ENCODE measurements at regions not wholly inside any gene's neighbourhood (a gene's known extent, or its start where the extent isn't known, plus 50 kb on each side); places are given as distances from the start of the nearest gene placed in this dataset.

DNA sequence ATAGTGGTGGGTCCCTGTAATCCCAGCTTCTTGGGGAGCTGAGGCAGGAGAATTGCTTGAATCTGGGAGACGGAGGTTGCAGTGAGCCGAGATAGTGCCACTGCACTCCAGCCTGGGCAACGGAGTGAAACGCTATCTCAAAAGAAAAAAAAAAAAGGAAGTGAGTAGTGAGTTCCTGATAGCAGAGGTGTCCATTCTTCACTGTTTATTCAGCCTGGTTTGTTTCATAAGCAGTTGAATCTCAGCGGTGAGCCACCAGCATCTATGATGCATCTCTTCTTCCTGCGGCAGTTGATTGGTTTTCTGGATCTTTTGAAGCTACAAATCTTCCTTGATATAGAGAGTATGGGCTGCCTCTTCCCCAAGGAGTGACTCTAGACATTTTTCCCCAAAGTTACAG lies 316.1 kb upstream of the MTPN start:
- ChIA-PET CTCF (interaction anchor here (0.7 to 1.2 kb wide), 2 partner anchors 31 to 274 kb away, joined by 3 read pairs; no protein-coding TSS in a partner anchor), POLR2A (no interaction called here)
- DNase-seq (ENCODE audit: low read depth in 1 of 2, low spot score in 1 of 2): no peak
- TF ChIP-seq EHMT2 (IDR thresholded peaks at IDR 0.05; ENCODE audit: low read depth): no peak
- no peak for TF ChIP-seq HOXA7 (CRISPR knock-in tag; IDR thresholded peaks at IDR 0.05)
- TF ChIP-seq, protein P1, sequence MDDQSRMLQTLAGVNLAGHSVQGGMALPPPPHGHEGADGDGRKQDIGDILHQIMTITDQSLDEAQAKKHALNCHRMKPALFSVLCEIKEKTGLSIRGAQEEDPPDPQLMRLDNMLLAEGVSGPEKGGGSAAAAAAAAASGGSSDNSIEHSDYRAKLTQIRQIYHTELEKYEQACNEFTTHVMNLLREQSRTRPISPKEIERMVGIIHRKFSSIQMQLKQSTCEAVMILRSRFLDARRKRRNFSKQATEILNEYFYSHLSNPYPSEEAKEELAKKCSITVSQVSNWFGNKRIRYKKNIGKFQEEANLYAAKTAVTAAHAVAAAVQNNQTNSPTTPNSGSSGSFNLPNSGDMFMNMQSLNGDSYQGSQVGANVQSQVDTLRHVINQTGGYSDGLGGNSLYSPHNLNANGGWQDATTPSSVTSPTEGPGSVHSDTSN (IDR thresholded peaks at IDR 0.05): no peak
- TF ChIP-seq EHF (CRISPR knock-in tag; IDR thresholded peaks at IDR 0.05): no peak
- TF ChIP-seq KDM1A (IDR thresholded peaks at IDR 0.05; ENCODE audit: low read depth): no peak
- TF ChIP-seq NR3C1 (IDR thresholded peaks at IDR 0.05): no peak
- TF ChIP-seq FOSL2 (IDR thresholded peaks at IDR 0.05): no peak
- no peak for TF ChIP-seq FOSL2 (CRISPR knock-in tag; IDR thresholded peaks at IDR 0.05)
- TF ChIP-seq, protein P2, sequence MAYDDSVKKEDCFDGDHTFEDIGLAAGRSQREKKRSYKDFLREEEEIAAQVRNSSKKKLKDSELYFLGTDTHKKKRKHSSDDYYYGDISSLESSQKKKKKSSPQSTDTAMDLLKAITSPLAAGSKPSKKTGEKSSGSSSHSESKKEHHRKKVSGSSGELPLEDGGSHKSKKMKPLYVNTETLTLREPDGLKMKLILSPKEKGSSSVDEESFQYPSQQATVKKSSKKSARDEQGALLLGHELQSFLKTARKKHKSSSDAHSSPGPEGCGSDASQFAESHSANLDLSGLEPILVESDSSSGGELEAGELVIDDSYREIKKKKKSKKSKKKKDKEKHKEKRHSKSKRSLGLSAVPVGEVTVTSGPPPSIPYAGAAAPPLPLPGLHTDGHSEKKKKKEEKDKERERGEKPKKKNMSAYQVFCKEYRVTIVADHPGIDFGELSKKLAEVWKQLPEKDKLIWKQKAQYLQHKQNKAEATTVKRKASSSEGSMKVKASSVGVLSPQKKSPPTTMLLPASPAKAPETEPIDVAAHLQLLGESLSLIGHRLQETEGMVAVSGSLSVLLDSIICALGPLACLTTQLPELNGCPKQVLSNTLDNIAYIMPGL (CRISPR knock-in tag; IDR thresholded peaks at IDR 0.05; ENCODE audit: borderline replicate concordance): no peak
- TF ChIP-seq, protein P3, sequence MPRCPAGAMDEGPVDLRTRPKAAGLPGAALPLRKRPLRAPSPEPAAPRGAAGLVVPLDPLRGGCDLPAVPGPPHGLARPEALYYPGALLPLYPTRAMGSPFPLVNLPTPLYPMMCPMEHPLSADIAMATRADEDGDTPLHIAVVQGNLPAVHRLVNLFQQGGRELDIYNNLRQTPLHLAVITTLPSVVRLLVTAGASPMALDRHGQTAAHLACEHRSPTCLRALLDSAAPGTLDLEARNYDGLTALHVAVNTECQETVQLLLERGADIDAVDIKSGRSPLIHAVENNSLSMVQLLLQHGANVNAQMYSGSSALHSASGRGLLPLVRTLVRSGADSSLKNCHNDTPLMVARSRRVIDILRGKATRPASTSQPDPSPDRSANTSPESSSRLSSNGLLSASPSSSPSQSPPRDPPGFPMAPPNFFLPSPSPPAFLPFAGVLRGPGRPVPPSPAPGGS (IDR thresholded peaks at IDR 0.05): no peak
- TF ChIP-seq, protein P4, sequence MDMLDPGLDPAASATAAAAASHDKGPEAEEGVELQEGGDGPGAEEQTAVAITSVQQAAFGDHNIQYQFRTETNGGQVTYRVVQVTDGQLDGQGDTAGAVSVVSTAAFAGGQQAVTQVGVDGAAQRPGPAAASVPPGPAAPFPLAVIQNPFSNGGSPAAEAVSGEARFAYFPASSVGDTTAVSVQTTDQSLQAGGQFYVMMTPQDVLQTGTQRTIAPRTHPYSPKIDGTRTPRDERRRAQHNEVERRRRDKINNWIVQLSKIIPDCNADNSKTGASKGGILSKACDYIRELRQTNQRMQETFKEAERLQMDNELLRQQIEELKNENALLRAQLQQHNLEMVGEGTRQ (IDR thresholded peaks at IDR 0.05): no peak
- TF ChIP-seq HEYL (CRISPR knock-in tag; IDR thresholded peaks at IDR 0.05): no peak
- 10% methylated on average over 6 of the region's 6 CpGs for WGBS (ENCODE audit: missing lambda C conversion rate)
- no peak overlapping the region for H3K4me2 ChIP-seq
- FAIRE-seq: no peak
- H3K4me3 ChIP-seq: no peak overlapping the region
- H3K9me3 ChIP-seq: no peaks in the 10 kb centered on the region
- ATAC-seq: no peak
- no peak overlapping the region for H3K27ac ChIP-seq
- no peaks in the 10 kb centered on the region for H3K4me1 ChIP-seq

DNA sequence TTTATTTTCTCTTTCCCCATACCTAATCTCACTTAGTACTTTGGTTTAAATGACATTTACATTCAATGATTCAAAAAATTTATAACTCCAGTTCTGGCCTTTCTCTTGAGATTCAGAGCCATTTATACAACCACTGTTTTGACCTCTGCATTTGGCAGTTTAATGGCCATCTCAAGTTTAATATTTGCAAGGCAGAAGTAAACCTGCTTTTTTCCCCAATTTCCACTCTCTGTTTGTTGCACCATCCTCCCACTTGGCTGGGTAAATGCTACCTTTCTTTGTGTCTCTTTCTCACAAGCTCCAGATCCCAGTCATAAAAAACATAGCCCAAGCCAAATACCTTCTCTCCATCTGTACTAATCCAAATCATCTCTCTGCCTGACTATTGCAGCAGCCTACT lies 315.2 kb upstream of the MTPN start:
- Histone ChIP-seq H3K27ac (no peak overlapping the region), H3K4me3 (no peak overlapping the region), H3K4me2 (no peak overlapping the region), H3K9me3 (no peaks in the 10 kb centered on the region), H3K4me1 (no peaks in the 10 kb centered on the region)
- DNase-seq (ENCODE audit: low read depth in 1 of 2, low spot score in 1 of 2) (no peak), FAIRE-seq (no peak), ATAC-seq (no peak)
- POLR2A ChIA-PET: no interaction called here
- no peak for TF ChIP-seq CBX8 (IDR thresholded peaks at IDR 0.05)
- TF ChIP-seq NR3C1 (IDR thresholded peaks at IDR 0.05): no peak
- no peak for TF ChIP-seq BHLHE40 (IDR thresholded peaks at IDR 0.05; ENCODE audit: low read depth, low read length)
- no peak for TF ChIP-seq RFX5 (IDR thresholded peaks at IDR 0.05)
- no peak for TF ChIP-seq FOXS1 (CRISPR knock-in tag; IDR thresholded peaks at IDR 0.05)
- no peak for TF ChIP-seq HDAC2 (IDR thresholded peaks at IDR 0.05)
- no peak for TF ChIP-seq JUNB (IDR thresholded peaks at IDR 0.05)
- TF ChIP-seq EP300 (IDR thresholded peaks at IDR 0.05): no peak
- no peak for TF ChIP-seq HOXA7 (CRISPR knock-in tag; IDR thresholded peaks at IDR 0.05)
- TF ChIP-seq EHF (CRISPR knock-in tag; IDR thresholded peaks at IDR 0.05): no peak
- TF ChIP-seq, protein P2 (CRISPR knock-in tag; IDR thresholded peaks at IDR 0.05; ENCODE audit: borderline replicate concordance): no peak
- TF ChIP-seq POLR2A (IDR thresholded peaks at IDR 0.05; ENCODE audit: low read length): no peak
- TF ChIP-seq, protein P3 (IDR thresholded peaks at IDR 0.05): no peak
- no peak for TF ChIP-seq NPAS2 (CRISPR knock-in tag; IDR thresholded peaks at IDR 0.05; ENCODE audit: borderline replicate concordance)
- no peak for TF ChIP-seq ESRRA (IDR thresholded peaks at IDR 0.05; ENCODE audit: borderline replicate concordance, low read length)
- no peak for TF ChIP-seq FOSL2 (IDR thresholded peaks at IDR 0.05)
- no peak for TF ChIP-seq FOSL2 (CRISPR knock-in tag; IDR thresholded peaks at IDR 0.05)
- TF ChIP-seq TFCP2L1 (CRISPR knock-in tag; IDR thresholded peaks at IDR 0.05): no peak
- no peak for TF ChIP-seq FOSB (CRISPR knock-in tag; IDR thresholded peaks at IDR 0.05)
- no peak for TF ChIP-seq KDM1A (IDR thresholded peaks at IDR 0.05; ENCODE audit: low read depth)
- no peak for TF ChIP-seq RCOR1 (IDR thresholded peaks at IDR 0.05; ENCODE audit: low read depth, low read length)
- CTCF ChIA-PET: interaction anchor here (0.6 to 1.2 kb wide), 2 partner anchors 30 to 279 kb away, joined by 3 read pairs; no protein-coding TSS in a partner anchor
